GM12878 (cell line): ENCODE measurements at regions not wholly inside any gene's neighbourhood (a gene's known extent, or its start where the extent isn't known, plus 50 kb on each side); places are given as distances from the start of the nearest gene placed in this dataset.

Experiments used
- BRCA1 ChIP-seq: IDR thresholded peaks from 2 replicates; pipeline ENCODE4 v1.6.1; 2011; ENCODE audit warnings: low read depth, low read length, improper control_type of control experiment
- CEBPB ChIP-seq, 2 experiments: fragments of 150-350 bp in 1 of 2; IDR thresholded peaks; 2 replicates each; pipeline ENCODE4 v1.6.1; 2012 to 2014; ENCODE audit warnings: low read depth in 2 of 2, low read length in 2 of 2, borderline replicate concordance in 1 of 2, inconsistent platforms in 1 of 2
- CREM ChIP-seq: IDR thresholded peaks from 2 replicates; pipeline ENCODE4 v1.6.1; 2014; ENCODE audit warnings: antibody characterized with exemption, low read depth
- ELK1 ChIP-seq: IDR thresholded peaks from 2 replicates; pipeline ENCODE4 v1.6.1; 2012; ENCODE audit warnings: low read depth, low read length, improper control_type of control experiment
- ESRRA ChIP-seq: IDR thresholded peaks from 2 replicates; pipeline ENCODE4 v1.6.1; 2012; ENCODE audit warnings: mild to moderate bottlenecking, low read length, improper control_type of control experiment
- ETV6 ChIP-seq, 2 experiments: fragments of 450-650 bp in 1 of 2; IDR thresholded peaks in 1 of 2; conservative IDR thresholded peaks in 1 of 2; 2 replicates each; pipeline ENCODE4 v1.6.1; 2014; ENCODE audit warnings: antibody characterized with exemption in 1 of 2, borderline replicate concordance in 1 of 2, low read depth in 1 of 2, mild to moderate bottlenecking in 1 of 2, moderate library complexity in 1 of 2
- EZH2 ChIP-seq: IDR thresholded peaks from 2 replicates; pipeline ENCODE4 v1.6.1; 2012; ENCODE audit warnings: low read depth, mild to moderate bottlenecking, control low read depth, inconsistent platforms, low read length, borderline replicate concordance; ENCODE audit not compliant: control insufficient read depth
- POLR2AphosphoS2 ChIP-seq: IDR thresholded peaks from 2 replicates; pipeline ENCODE4 v1.6.1; 2011; ENCODE audit warnings: low read depth, mild to moderate bottlenecking, low read length, improper control_type of control experiment, moderate library complexity
- RAD21 ChIP-seq: IDR thresholded peaks from 2 replicates; pipeline ENCODE4 v1.6.1; 2011; ENCODE audit warnings: mild to moderate bottlenecking, low read depth, low read length, moderate library complexity; ENCODE audit not compliant: insufficient read depth

- TF ChIP-seq EZH2: no peak
- TF ChIP-seq ESRRA: no peak
- TF ChIP-seq ETV6 (conservative IDR thresholded peaks at IDR 0.05 in 1 of 2, IDR thresholded peaks at IDR 0.05 in 1 of 2; ENCODE audit: borderline replicate concordance in 1 of 2, low read depth in 1 of 2): no peak
- TF ChIP-seq RAD21: no peak
- TF ChIP-seq CEBPB (IDR thresholded peaks at IDR 0.05; ENCODE audit: borderline replicate concordance in 1 of 2, low read depth in 2 of 2, low read length in 2 of 2): no peak
- TF ChIP-seq ELK1: no peak
- TF ChIP-seq BRCA1: no peak
- TF ChIP-seq CREM: no peak
- no peak for TF ChIP-seq POLR2AphosphoS2
These were observed 149.7 kb upstream of the HS6ST1 start for GRCh38 chr2:128468186-128468920.
